ENCODE measurements at regions not wholly inside any gene's neighbourhood (a gene's known extent, or its start where the extent isn't known, plus 50 kb on each side); places are given as distances from the start of the nearest gene placed in this dataset.

DNA sequence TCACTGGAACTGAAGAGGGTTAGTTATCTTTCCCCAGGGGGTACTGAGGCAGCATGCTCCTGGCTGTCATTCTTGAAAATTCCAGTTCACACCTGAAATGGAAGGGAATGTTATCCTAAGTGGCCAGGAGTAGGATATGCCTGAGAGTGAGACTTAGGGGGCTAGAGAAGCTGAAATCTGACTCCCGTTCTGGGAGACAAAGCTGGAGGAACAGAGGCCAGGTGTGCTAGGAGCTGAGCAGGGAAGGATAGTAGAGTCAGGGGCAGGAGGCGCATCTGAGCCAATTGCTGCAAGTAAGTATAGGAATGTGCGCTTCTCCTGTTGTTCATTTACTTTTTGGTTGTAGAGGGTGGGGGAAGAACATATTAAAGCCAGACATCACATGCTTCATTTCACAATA is 58.1 kb upstream of the KIAA1217 start (continued):
- TF ChIP-seq, protein P1, sequence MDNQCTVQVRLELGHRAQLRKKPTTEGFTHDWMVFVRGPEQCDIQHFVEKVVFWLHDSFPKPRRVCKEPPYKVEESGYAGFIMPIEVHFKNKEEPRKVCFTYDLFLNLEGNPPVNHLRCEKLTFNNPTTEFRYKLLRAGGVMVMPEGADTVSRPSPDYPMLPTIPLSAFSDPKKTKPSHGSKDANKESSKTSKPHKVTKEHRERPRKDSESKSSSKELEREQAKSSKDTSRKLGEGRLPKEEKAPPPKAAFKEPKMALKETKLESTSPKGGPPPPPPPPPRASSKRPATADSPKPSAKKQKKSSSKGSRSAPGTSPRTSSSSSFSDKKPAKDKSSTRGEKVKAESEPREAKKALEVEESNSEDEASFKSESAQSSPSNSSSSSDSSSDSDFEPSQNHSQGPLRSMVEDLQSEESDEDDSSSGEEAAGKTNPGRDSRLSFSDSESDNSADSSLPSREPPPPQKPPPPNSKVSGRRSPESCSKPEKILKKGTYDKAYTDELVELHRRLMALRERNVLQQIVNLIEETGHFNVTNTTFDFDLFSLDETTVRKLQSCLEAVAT (IDR thresholded peaks at IDR 0.05): no peak
- TF ChIP-seq YY1 (IDR thresholded peaks at IDR 0.05; ENCODE audit: low read depth, low read length) (no peak), FOS (IDR thresholded peaks at IDR 0.05; ENCODE audit: borderline replicate concordance, extremely low read depth, insufficient read length) (no peak), RFX5 (IDR thresholded peaks at IDR 0.05; ENCODE audit: low read depth, low read length) (no peak), KLF5 (IDR thresholded peaks at IDR 0.05; ENCODE audit: partially characterized antibody) (no peak), ZBED1 (IDR thresholded peaks at IDR 0.05; ENCODE audit: borderline replicate concordance) (no peak), ZNF622 (IDR thresholded peaks at IDR 0.05) (no peak), HDAC2 (IDR thresholded peaks at IDR 0.05) (no peak), ZNF384 (IDR thresholded peaks at IDR 0.05; ENCODE audit: borderline replicate concordance, low read depth, low read length) (no peak)
- TF ChIP-seq, protein P2, sequence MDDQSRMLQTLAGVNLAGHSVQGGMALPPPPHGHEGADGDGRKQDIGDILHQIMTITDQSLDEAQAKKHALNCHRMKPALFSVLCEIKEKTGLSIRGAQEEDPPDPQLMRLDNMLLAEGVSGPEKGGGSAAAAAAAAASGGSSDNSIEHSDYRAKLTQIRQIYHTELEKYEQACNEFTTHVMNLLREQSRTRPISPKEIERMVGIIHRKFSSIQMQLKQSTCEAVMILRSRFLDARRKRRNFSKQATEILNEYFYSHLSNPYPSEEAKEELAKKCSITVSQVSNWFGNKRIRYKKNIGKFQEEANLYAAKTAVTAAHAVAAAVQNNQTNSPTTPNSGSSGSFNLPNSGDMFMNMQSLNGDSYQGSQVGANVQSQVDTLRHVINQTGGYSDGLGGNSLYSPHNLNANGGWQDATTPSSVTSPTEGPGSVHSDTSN (IDR thresholded peaks at IDR 0.05; ENCODE audit: insufficient replicate concordance, low read depth, low read length): no peak
- TF ChIP-seq, protein P3, sequence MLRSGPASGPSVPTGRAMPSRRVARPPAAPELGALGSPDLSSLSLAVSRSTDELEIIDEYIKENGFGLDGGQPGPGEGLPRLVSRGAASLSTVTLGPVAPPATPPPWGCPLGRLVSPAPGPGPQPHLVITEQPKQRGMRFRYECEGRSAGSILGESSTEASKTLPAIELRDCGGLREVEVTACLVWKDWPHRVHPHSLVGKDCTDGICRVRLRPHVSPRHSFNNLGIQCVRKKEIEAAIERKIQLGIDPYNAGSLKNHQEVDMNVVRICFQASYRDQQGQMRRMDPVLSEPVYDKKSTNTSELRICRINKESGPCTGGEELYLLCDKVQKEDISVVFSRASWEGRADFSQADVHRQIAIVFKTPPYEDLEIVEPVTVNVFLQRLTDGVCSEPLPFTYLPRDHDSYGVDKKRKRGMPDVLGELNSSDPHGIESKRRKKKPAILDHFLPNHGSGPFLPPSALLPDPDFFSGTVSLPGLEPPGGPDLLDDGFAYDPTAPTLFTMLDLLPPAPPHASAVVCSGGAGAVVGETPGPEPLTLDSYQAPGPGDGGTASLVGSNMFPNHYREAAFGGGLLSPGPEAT (IDR thresholded peaks at IDR 0.05; ENCODE audit: low read depth): no peak

Data from GM12878 (cell line).